SK-N-SH treated with all-trans-retinoic acid at 6 μM for 48 hours (cell line): ENCODE measurements at regions not wholly inside any gene's neighbourhood (a gene's known extent, or its start where the extent isn't known, plus 50 kb on each side); places are given as distances from the start of the nearest gene placed in this dataset.

Source experiments
- ATAC-seq: fragments of 200-7000 bp; cut with Tn5 transposase; 3 replicates; pipeline ENCODE4 v1.9.1; 2020; ENCODE audit warnings: mild to moderate bottlenecking, moderate library complexity
- ARNTL ChIP-seq: fragments of 450-650 bp; formaldehyde crosslinking; IDR thresholded peaks from 2 replicates; pipeline ENCODE4 v1.5.0; 2020; ENCODE audit warnings: low read depth, mild to moderate bottlenecking, moderate library complexity, borderline replicate concordance
- BACH2 ChIP-seq: fragments of 250-450 bp; sonication (Bioruptor Pico); IDR thresholded peaks from 2 replicates; pipeline ENCODE4 v1.9.0; 2021; ENCODE audit warnings: mild to moderate bottlenecking, borderline replicate concordance
- CREB5 ChIP-seq: fragments of 250-450 bp; sonication (Bioruptor Pico); IDR thresholded peaks from 2 replicates; pipeline ENCODE4 v1.5.1; 2020; ENCODE audit warnings: low read depth, mild to moderate bottlenecking, moderate library complexity
- CSDC2 ChIP-seq: fragments of 250-450 bp; sonication (Bioruptor Pico); IDR thresholded peaks from 2 replicates; pipeline ENCODE4 v1.5.0; 2020; ENCODE audit warnings: mild to moderate bottlenecking, moderate library complexity
- ESRRG ChIP-seq: fragments of 250-450 bp; sonication (Bioruptor Pico); IDR thresholded peaks from 2 replicates; pipeline ENCODE4 v1.6.1; 2021; ENCODE audit warnings: mild to moderate bottlenecking
- GLIS3 ChIP-seq: fragments of 250-450 bp; sonication (Bioruptor Pico); IDR thresholded peaks from 2 replicates; pipeline ENCODE4 v1.5.0; 2020; ENCODE audit warnings: mild to moderate bottlenecking, moderate library complexity
- ISL1 ChIP-seq: fragments of 250-450 bp; sonication (Bioruptor Pico); IDR thresholded peaks from 2 replicates; pipeline ENCODE4 v2.1.2; 2022; ENCODE audit warnings: mild to moderate bottlenecking, moderate library complexity
- OSR1 ChIP-seq: fragments of 250-450 bp; sonication (Bioruptor Pico); IDR thresholded peaks from 2 replicates; pipeline ENCODE4 v1.8.0; 2022; ENCODE audit warnings: moderate library complexity, mild to moderate bottlenecking, inconsistent platforms
- PATZ1 ChIP-seq: fragments of 250-450 bp; sonication (Bioruptor Pico); IDR thresholded peaks from 2 replicates; pipeline ENCODE4 v1.8.0; 2020; ENCODE audit warnings: mild to moderate bottlenecking, moderate library complexity, borderline replicate concordance
- POU6F1 ChIP-seq: fragments of 250-450 bp; sonication (Bioruptor Pico); IDR thresholded peaks from 2 replicates; pipeline ENCODE4 v1.8.0; 2021; ENCODE audit warnings: low read depth, mild to moderate bottlenecking, moderate library complexity, borderline replicate concordance
- PPARA ChIP-seq: fragments of 250-450 bp; sonication (Bioruptor Pico); IDR thresholded peaks from 2 replicates; pipeline ENCODE4 v1.5.0; 2020; ENCODE audit warnings: mild to moderate bottlenecking, borderline replicate concordance
- RARB ChIP-seq: fragments of 250-450 bp; sonication (Bioruptor Pico); IDR thresholded peaks from 2 replicates; pipeline ENCODE4 v1.8.0; 2021; ENCODE audit warnings: mild to moderate bottlenecking, moderate library complexity
- TCF4 ChIP-seq: fragments of 250-450 bp; sonication (Bioruptor Pico); IDR thresholded peaks from 2 replicates; pipeline ENCODE4 v1.8.0; 2021; ENCODE audit warnings: mild to moderate bottlenecking, moderate library complexity, borderline replicate concordance
- TOX ChIP-seq: fragments of 250-450 bp; sonication (Bioruptor Pico); IDR thresholded peaks from 2 replicates; pipeline ENCODE4 v1.8.0; 2021; ENCODE audit warnings: mild to moderate bottlenecking, moderate library complexity, borderline replicate concordance
- TSHZ2 ChIP-seq: fragments of 250-450 bp; sonication (Bioruptor Pico); IDR thresholded peaks from 2 replicates; pipeline ENCODE4 v1.5.0; 2020; ENCODE audit warnings: mild to moderate bottlenecking, moderate library complexity
- ZC3H10 ChIP-seq: fragments of 250-450 bp; sonication (Bioruptor Pico); IDR thresholded peaks from 2 replicates; pipeline ENCODE4 v1.5.1; 2021; ENCODE audit warnings: mild to moderate bottlenecking, moderate library complexity
- ZFP3 ChIP-seq: fragments of 250-450 bp; sonication (Bioruptor Pico); IDR thresholded peaks from 2 replicates; pipeline ENCODE4 v1.5.0; 2020; ENCODE audit warnings: mild to moderate bottlenecking, moderate library complexity
- ZFP30 ChIP-seq: fragments of 450-650 bp; formaldehyde crosslinking; IDR thresholded peaks from 2 replicates; pipeline ENCODE4 v1.5.0; 2022; ENCODE audit warnings: mild to moderate bottlenecking, moderate library complexity
- ZNF565 ChIP-seq: fragments of 450-650 bp; formaldehyde crosslinking; conservative IDR thresholded peaks from 2 replicates; pipeline ENCODE4 v1.5.0; 2020; ENCODE audit warnings: low read depth, mild to moderate bottlenecking, moderate library complexity
- ZNF70 ChIP-seq: fragments of 450-650 bp; formaldehyde crosslinking; IDR thresholded peaks from 2 replicates; pipeline ENCODE4 v1.5.0; 2020; ENCODE audit warnings: mild to moderate bottlenecking, moderate library complexity
- ZNF8 ChIP-seq: fragments of 450-650 bp; formaldehyde crosslinking; IDR thresholded peaks from 2 replicates; pipeline ENCODE4 v1.5.0; 2020; ENCODE audit warnings: mild to moderate bottlenecking, moderate library complexity

- TF ChIP-seq TSHZ2 (no peak), RARB (CRISPR knock-in tag) (no peak), BACH2 (CRISPR knock-in tag) (no peak)
- TF ChIP-seq, all 23 proteins: peak for 0
Measured at GRCh38 chr3:39664931-39665330, 144.5 kb upstream of the MYRIP start (continued).

- TF ChIP-seq ZFP3 (CRISPR knock-in tag): no peak
- TF ChIP-seq CREB5 (CRISPR knock-in tag): no peak
- no peak for TF ChIP-seq ISL1
- TF ChIP-seq ZFP30 (CRISPR knock-in tag): no peak
- no peak for TF ChIP-seq PATZ1 (CRISPR knock-in tag)
- no peak for TF ChIP-seq ZNF565 (CRISPR knock-in tag)
- no peak for TF ChIP-seq CSDC2 (CRISPR knock-in tag)
- no peak for TF ChIP-seq OSR1 (CRISPR knock-in tag)
- TF ChIP-seq POU6F1 (CRISPR knock-in tag): no peak
- TF ChIP-seq BACH2 (CRISPR knock-in tag): no peak
- no peak for TF ChIP-seq TCF4
- TF ChIP-seq ZC3H10 (CRISPR knock-in tag): no peak
- no peak for ATAC-seq
Measured at GRCh38 chr3:39665441-39665840, 144.0 kb upstream of the MYRIP start.

GRCh38 chr3:39668420-39668819, 141.0 kb upstream of the MYRIP start:
- no peak for TF ChIP-seq PATZ1 (CRISPR knock-in tag)
- TF ChIP-seq BACH2 (CRISPR knock-in tag): no peak
- TF ChIP-seq ZNF8 (CRISPR knock-in tag): no peak
- TF ChIP-seq ARNTL (CRISPR knock-in tag): no peak
- TF ChIP-seq TOX (CRISPR knock-in tag): no peak
- TF ChIP-seq ISL1: no peak
- no peak for TF ChIP-seq ZNF70
- TF ChIP-seq PPARA: no peak
- no peak for TF ChIP-seq ZNF565 (CRISPR knock-in tag)
- TF ChIP-seq CREB5 (CRISPR knock-in tag): no peak
- no peak for TF ChIP-seq ZC3H10 (CRISPR knock-in tag)
- no peak for TF ChIP-seq ESRRG (CRISPR knock-in tag)
- TF ChIP-seq GLIS3 (CRISPR knock-in tag): no peak
- no peak for TF ChIP-seq RARB (CRISPR knock-in tag)
- peak; percentile 91 for ATAC-seq
